Gastrocnemius medialis (tissue), 4 donors: ENCODE measurements at regions not wholly inside any gene's neighbourhood (a gene's known extent, or its start where the extent isn't known, plus 50 kb on each side); places are given as distances from the start of the nearest gene placed in this dataset.

Experiments
- POLR2A ChIP-seq, 2 donors: fragments of 450-650 bp; IDR thresholded peaks; one replicate each; pipeline ENCODE4 v1.6.1; 2017; ENCODE audit warnings: antibody characterized with exemption in 2 of 2, mild to moderate bottlenecking in 2 of 2, moderate library complexity in 2 of 2
- TF ChIP-seq, protein P1 (sequence below), 5 experiments: fragments of 450-650 bp in 3 of 5; fragments of 200-600 bp in 2 of 5; sonication (generic) in 2 of 5; IDR thresholded peaks in 4 of 5; conservative IDR thresholded peaks in 1 of 5; 1 replicate in 4 of 5; 2 replicates in 1 of 5; pipeline ENCODE4 v1.5.1; 2016 to 2019; ENCODE audit warnings: antibody characterized with exemption in 5 of 5, mild to moderate bottlenecking in 3 of 5, moderate library complexity in 3 of 5

DNA sequence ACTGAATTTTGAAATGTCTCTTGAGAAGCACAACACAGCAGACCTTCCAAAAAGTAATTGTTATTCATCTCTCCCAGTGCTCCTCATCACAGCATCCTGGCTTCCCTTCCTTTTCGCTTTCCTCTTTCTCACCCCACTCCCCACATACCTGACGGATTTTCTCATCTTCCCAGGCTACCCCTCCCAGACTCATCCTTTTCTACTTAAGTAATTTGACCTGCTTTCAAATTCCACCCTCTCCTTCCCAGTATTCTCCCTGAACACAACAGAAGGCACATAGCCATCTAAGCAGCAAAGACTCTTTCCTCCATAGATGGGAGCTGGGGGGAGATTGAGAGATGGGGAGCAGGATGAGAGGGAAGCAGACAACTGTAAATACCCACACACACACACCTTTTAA is 187.1 kb upstream of the STT3B start:
- TF ChIP-seq, protein P1, sequence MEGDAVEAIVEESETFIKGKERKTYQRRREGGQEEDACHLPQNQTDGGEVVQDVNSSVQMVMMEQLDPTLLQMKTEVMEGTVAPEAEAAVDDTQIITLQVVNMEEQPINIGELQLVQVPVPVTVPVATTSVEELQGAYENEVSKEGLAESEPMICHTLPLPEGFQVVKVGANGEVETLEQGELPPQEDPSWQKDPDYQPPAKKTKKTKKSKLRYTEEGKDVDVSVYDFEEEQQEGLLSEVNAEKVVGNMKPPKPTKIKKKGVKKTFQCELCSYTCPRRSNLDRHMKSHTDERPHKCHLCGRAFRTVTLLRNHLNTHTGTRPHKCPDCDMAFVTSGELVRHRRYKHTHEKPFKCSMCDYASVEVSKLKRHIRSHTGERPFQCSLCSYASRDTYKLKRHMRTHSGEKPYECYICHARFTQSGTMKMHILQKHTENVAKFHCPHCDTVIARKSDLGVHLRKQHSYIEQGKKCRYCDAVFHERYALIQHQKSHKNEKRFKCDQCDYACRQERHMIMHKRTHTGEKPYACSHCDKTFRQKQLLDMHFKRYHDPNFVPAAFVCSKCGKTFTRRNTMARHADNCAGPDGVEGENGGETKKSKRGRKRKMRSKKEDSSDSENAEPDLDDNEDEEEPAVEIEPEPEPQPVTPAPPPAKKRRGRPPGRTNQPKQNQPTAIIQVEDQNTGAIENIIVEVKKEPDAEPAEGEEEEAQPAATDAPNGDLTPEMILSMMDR (IDR thresholded peaks at IDR 0.05 in 4 of 5, conservative IDR thresholded peaks at IDR 0.05 in 1 of 5) = no peak
- TF ChIP-seq POLR2A (IDR thresholded peaks at IDR 0.05) = no peak
